HG03103 (cell line): ENCODE measurements at regions not wholly inside any gene's neighbourhood (a gene's known extent, or its start where the extent isn't known, plus 50 kb on each side); places are given as distances from the start of the nearest gene placed in this dataset.

Source experiments
- ATAC-seq: cut with Tn5 transposase; IDR thresholded peaks from one replicate; pipeline ENCODE4 v1.9.1; 2021; ENCODE audit warnings: low read depth; ENCODE audit not compliant: unreplicated experiment

DNA sequence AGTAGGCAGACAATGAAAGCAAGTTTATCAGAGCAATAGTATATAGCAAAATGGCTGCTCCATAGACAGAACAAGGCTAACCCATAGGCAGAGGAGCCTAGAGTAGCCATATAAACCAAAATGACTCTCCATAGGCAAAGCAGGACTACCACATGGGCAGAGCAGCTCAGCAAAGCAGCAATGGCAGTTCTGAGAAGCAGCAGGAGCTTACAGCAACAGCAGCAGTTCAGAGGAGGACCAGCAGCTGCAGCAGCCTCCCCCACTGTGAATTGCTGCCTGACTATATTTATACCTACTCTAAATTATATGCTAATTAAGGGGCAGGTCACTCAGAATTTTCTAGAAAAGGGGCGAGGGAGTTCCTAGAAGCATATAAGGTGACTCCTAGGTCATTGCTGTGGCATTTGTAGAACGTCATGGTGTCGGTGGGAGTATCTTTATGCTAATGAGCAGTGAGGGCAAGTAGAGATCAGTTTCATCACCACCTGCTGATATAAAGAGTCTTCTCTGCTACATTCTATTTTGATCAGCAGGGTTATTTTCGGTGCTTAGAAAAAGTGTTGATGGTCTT is 1115.5 kb downstream of the DTWD2 start:
- no peak for ATAC-seq

DNA sequence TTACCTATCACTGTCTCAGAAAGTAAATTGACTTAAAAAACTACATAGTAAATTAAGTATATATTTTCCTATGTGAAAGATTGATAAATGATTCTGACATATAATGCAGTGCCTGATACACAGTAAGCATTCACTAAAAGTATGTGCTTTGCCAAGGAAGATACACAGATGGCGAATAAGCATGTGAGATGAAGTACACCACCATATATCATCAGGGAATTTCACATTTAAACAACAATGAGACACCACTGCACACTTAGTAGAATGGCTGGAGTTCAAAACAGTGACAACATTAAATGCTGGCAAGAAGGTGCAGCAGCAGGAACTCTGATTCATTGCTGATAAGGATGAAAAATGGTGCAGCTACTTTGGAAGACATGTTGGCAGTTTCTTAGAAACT is 1118.8 kb downstream of the DTWD2 start:
- ATAC-seq = no peak

DNA sequence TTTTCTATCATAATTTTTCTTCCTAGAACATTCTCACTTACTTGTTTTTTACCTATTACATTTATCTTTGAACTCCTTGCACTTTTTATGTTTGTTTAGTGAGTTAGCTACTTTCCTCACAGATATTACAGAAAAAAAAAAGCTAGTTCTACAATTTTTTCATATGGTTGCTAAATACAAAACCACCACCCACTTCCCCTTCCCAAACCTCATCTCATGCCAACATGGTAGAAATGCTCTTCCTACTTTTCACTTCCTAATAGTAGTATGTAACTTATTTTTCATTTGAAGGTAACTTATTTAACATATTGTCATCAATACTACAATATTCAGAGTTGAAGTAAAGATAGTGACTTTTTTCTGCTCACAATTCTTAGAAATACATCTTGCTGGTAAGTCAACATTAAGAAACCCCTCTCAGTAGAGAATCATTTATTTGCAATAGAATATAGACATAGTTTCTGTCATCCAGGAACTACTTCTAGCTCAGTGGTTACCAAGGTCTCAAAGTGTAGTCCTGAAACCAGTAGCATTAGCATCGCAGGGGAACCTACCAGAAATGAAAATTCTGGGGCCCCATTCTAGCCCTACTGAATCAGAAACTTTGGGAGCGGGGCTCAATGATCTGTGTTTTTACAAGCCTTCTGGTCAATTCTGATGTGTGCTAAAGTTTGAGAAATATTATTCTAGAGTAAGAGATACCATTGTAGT is 1124.6 kb downstream of the DTWD2 start:
- no peak for ATAC-seq

DNA sequence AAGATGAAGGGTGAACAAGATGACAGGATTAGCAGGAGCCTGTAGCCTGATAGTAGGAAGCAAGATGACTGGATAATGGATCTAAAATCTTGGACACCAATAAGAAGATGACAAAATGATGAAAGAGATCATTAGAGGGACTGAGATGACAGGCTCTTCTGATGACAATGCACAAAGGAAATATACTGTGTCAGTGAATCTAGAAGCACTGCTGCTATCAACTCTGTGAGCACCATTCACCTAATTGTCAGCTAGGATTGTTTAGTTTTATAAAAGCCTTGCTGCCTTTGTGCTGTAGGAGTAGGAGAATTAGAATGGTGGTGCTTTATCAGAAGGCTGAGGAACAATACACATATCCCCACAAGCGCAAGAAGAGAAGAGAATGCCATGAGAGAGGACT is 1127.8 kb downstream of the DTWD2 start:
- no peak for ATAC-seq

DNA sequence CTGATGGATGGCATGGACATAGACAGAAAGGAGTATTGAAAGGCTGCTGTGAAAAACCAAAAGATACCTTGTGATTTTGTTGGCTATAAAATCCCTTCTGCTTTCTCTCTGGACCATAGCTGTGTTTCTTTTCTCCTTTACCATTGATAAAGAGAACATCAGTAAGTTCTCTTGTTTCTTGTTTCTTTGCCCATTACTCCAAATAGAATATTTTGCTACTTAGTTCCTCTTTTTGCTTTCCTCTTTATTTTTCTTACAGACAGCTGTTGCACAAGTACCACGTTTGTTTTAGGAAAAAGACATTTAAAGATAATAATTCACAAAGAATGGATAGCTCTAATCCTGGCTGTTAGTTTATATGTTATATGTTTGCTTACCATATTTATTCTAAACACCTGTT is 1129.2 kb downstream of the DTWD2 start:
- peak; percentile 58 for ATAC-seq

DNA sequence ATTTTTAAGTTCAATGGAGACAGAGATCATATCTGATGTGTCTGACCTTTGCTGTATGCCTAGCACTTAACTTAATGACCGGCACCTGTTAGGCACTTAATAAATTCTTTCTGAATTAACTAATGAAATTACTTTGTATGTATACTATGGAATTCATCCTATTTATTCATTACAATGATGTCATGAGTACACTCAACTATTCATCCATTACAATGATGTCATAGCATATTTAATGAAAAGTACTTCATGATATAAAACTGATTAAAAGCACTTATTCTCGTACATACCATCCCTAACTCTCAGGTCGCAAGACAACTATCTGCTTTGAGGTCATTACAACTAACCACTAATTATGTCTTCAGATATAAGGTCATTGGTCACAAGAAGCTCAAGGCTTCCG is 1131.6 kb downstream of the DTWD2 start:
- ATAC-seq = no peak

DNA sequence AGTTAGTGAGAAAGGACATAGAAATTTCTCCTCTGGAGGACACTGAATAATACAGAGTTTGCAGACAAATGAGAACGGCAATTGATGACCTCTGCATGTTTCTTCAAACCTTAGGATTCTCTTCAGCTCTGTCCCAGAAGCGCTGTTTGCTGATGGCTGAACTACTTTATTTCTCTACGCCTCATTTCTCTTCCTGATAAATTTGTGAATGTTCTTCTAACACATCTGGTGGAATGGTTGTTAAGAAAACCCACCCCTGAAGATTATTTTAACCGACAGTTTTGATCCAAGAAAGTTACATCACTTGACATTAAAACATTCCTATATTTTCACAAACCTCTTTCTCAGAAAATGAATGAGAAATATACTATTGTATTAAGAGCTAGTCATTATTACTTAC is 1150.6 kb downstream of the DTWD2 start:
- no peak for ATAC-seq

DNA sequence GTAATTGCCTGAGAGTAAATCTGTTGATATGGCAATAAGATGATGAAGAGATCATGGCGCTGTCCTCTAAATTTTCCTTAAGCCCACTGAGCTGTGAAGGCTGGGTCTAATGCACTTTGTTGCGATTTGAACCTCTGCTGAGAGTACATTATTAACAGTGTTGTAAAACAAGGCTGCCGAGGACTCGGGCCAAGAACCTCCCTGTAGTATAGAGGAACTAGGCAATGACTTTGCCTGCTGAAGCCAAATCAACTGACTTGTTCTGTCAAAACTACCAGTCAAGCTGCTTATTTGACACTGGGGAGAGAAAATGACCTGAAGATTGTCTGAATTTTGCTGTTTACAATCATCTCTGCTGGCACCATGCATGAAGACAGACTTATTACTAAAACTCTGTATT is 1154.7 kb downstream of the DTWD2 start:
- no peak for ATAC-seq

DNA sequence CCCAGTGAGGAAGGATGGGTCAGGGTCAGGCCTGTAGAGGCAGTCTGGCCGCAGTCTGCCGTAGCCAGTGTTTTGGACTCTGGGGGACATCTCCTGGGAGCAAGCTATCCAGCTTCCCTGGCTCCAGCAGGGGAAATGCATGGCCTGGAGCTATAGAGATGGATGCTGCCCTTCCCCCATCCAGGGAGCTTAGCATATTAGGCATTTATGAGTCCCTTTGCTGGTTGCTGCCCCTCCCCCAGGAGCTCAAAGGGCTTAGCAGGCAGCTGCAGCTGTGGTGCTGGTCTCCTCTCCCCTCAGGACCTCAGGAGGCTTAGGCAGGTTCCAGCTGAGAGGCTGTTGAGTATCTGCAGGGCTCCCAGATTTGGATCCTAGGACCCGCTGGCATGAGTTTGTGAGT is 1158.7 kb downstream of the DTWD2 start:
- ATAC-seq = no peak

DNA sequence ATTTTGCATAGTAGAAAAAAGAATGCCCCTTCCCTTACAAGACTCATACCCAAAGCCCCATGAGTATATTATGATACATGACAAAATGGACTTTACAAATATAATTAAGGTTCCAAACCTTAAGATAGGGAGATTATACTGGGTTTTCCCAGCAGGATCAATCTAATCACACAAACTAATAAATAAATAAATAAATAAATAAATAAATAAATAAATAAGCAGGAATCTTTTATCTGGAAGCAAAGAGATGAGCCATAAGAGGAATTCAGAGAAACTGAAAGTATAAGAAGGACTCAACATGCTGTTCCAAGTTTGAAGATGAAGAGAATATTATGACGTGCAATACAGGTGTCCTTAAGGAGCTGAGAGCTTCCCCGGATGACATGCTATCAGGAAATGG is 1174.5 kb downstream of the DTWD2 start:
- ATAC-seq = no peak

DNA sequence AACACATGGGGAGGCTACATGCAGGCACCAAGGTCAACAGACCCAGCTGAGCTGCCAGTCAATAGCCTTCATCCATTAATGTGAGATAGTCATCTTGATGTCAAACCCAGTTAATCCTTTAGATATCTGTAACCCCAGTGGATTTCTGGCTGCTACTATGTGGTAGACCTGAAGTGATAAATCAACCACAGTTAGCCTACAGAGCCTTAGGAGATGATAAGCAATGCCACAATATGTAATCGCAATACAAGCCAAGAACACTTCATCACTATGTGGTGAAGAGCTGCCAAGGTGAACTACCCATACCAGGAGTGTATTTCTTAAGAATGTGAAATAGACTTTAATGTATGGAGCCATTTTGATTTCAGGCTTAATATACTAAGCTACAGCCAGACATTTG is 1175.5 kb downstream of the DTWD2 start:
- ATAC-seq = no peak

DNA sequence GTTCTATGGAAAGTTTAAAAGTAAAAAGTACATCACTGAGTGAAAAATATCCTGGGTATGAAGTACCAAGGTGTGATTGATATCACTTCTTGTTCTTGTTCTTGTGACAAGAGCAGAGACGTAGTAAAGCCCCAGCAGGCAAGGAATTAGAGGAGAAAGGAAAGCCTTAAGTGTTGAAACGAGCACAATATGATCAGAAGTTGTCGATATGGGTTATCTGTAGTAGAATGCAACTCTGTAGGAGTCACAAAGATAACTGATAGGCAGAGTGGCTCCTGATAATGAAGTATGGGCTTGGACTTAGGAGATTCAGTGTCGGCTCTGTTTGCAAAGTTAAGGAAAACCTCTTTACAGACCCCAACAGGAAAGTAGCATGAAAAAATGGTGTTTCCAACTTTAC is 1179.1 kb downstream of the DTWD2 start:
- no peak for ATAC-seq

DNA sequence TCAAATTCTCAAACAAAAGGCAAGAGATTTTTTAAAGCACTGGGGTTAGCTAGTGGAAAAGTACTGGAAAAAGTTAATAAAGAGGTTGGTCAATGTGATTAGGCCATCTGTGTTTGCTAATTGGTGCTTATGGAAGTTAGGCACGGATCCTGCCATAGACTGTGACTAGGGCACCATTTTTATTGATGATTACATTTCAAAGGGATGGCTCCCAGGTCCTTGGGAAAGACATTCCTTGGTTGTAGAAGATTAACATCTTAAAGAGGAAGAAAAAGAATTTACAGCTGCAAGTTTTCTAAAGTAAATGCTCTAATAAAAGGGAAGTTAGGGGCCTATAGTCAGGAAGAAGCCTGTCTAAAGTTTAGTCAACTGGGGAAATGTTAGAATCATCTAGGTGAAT is 1183.3 kb downstream of the DTWD2 start:
- ATAC-seq = no peak

DNA sequence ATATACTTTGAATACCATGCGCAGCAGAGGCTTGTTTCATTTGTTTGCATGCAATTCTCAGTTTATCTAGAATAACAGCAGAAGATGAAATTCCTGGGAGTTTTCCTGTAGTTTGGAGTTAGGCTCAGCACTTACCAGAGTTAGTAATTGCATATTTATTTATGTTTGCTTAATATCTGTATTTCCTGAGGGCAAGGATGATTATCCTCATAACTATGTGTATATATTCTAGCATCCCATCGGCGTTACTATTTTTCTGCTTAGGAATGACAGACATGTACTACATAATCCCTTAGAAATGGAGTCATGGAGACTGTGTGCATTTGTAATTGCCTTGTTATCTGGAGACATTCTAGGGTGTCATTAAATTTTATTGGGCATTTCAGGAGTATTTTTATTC is 1184.8 kb downstream of the DTWD2 start:
- ATAC-seq = no peak

DNA sequence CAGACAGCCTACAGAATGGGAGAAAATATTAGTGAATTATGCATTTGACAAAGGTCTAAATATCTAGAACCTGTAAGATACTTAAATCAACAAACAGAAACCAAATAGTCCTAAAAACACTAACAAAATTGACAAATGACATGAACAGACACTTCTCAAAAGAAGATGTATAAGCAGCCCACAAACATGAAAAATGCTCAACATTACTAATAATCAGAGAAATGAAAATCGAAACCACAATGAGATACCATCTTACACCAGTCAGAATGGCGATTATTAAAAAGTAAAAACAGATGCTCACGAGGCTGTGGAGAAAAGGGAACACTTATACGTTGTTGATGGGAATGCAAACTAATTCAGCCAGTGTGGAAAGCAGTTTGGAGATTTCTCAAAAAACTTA is 1186.8 kb downstream of the DTWD2 start:
- ATAC-seq = no peak

DNA sequence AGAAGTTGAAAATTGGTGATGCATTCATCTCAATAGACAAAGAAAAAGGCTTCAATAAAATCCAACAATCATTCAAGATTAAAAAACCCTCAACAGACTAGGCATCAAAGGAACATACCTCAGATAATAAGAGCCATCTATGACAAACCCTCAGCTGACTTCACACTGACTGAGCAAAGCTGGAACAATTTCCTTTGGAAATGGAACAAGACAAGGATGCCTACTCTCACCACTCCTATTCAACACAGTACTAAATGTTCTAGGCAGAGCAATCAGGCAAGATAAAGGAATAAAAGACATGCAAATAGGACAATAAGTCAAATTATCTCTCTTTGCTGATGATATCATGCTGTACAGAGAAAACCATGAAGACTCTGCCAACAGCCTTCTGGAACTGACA is 1188.1 kb downstream of the DTWD2 start:
- ATAC-seq = no peak

DNA sequence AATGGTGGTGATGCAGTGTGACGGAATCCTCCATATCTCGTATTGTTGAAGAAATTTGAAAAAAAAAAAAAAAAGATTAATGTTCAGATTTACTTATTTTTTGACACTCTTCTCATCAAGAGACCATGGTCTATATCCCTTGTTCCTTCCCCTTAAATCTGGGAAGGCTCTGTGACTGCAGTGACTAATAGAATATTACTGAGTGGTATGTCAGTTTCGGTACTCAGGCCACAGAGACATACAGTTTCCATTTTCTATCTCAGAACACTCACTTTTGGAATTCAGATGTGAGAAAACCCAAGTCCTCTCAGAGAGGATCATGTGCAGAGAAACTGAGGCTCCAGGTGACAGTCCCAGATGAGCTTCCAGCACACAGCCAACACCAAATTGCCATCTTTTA is 1193.5 kb downstream of the DTWD2 start:
- no peak for ATAC-seq

DNA sequence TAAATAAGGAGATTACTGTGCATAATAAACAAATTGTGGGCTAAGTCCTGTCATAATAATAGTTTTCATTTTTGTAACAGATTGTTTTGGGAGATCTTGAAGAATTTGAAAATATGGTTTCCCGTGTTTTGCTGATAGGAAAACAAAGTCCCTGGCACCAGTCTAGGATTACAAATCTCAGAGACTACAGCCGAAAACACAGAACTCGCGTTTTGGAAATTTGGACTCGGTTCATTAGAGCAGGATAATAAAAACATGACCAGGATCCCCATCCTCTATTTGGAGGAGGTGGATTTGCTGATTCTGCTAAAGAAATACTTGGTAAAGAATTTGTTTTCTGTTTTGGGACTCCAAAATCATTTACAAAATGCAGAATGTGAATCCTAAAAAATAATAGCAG is 1194.4 kb downstream of the DTWD2 start:
- ATAC-seq = no peak

DNA sequence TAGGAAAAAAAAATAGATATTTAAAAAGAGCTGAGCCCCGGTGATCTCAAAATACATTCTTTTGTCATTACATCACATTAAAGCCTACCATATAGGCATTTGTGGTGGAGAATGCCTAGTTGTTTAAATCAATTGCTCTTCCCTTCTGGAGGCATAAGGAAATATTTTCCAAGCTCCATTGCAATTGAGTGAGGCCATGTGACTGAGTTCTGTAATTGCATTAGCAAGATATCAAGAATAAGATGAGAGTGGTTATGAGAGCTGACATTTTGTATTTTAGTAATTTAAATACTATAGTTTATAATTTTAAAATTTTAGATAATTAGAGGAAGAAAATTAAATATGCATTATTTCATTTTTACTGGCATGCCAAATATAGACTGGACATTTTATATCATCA is 1195.9 kb downstream of the DTWD2 start:
- ATAC-seq = no peak

DNA sequence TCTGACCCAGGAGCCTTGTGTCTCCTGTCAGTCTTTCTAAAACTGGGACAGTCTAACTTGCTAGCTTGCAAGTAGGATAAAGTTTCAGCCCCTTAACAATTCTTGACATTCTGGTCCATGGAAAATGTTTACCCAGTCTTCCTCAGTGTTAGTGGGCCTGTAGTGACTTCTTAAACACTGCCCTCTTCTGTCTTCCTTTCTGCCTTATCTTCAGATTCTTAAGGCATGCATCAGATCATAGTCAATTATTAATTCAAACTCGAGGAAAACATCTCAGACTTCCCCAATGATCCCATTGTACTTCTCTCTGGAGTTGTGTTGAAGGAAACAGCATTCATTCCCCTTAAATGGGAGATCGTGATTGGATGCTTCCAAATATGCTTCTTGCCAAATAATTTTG is 1199.8 kb downstream of the DTWD2 start:
- ATAC-seq = no peak

DNA sequence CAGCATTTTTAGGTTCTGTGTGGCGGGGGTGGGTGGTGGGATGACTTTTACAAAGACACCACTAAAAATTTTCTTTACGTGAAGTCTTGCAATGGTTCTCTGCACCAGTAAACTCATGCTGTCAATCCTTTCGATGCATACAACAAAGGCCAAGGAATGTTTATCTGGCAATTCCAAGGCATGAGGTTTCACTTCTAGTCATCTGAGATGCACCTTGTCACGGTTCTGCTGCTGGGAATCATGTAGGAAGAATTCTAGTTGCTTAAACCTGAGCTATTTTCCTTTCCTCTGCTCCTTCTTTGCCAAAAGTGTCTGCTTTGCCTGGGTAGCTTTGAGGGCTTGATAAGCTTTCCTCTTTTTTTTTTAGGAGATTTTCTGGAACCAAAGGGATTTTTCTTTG is 1204.5 kb upstream of the SEMA6A start:
- ATAC-seq = no peak

DNA sequence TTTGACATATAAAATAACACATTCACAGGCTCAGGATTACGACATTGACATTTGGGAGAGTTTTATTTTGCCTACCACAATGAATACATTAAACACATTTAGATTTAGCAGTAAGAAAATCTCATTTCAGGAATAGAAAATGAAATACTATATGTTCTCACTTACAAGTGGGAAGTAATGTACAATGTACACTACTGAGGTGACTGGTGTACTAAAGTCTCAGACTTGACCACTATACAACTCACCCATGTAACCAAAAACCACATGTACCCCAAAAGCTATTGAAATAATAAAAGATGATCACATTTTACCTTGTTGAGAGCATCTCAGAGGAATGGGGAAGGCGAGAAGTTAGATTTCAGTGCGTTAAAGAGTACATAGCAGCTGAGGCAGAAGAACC is 1202.4 kb upstream of the SEMA6A start:
- ATAC-seq = no peak

DNA sequence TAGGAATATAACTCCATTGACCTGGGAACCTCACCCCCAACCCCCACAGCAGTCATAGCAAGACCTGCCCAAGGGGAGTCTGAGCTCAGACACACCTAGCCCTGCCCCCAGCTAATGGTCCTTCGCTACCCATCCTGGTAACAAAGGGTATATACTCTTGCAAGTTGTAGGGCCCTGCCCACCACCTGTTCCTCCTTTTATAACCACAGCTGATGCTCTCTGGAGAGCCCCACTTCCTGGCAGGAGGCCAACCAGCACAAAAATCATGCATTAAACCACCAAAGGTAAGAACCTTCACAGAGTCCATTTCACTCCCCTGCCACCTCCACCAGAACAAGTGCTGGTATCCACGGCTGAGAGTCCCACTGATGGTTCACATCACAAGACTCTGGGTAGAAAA is 1195.3 kb upstream of the SEMA6A start:
- ATAC-seq = no peak
